Subcutaneous abdominal adipose tissue (tissue), 5 donors: ENCODE measurements at regions not wholly inside any gene's neighbourhood (a gene's known extent, or its start where the extent isn't known, plus 50 kb on each side); places are given as distances from the start of the nearest gene placed in this dataset.

Experiments used
- H3K27ac ChIP-seq: one replicate; pipeline ENCODE4 v1.7.0; 2013; ENCODE audit warnings: low read depth, mild to moderate bottlenecking, inconsistent platforms, low read length, moderate library complexity
- H3K27me3 ChIP-seq, 5 donors: one replicate each; pipeline ENCODE4 v1.7.0; 2013; ENCODE audit warnings: low read length in 5 of 5, inconsistent platforms in 1 of 5; ENCODE audit not compliant: control insufficient read depth in 5 of 5, insufficient read depth in 4 of 5
- H3K36me3 ChIP-seq, 5 donors: one replicate each; pipeline ENCODE4 v1.7.0; 2013; ENCODE audit warnings: low read length in 5 of 5; ENCODE audit not compliant: control insufficient read depth in 5 of 5, insufficient read depth in 5 of 5
- H3K4me1 ChIP-seq, 5 donors: one replicate each; pipeline ENCODE4 v1.7.0; 2013; ENCODE audit warnings: low read length in 5 of 5, mild to moderate bottlenecking in 3 of 5, moderate library complexity in 1 of 5; ENCODE audit not compliant: control insufficient read depth in 5 of 5, insufficient read depth in 5 of 5
- H3K4me3 ChIP-seq, 5 donors: one replicate each; pipeline ENCODE4 v1.7.0; 2013; ENCODE audit warnings: low read length in 5 of 5, low read depth in 1 of 5
- H3K9ac ChIP-seq, 5 donors: one replicate each; pipeline ENCODE4 v1.7.0; 2013; ENCODE audit warnings: low read length in 5 of 5, mild to moderate bottlenecking in 4 of 5, moderate library complexity in 3 of 5
- H3K9me3 ChIP-seq, 5 donors: one replicate each; pipeline ENCODE4 v1.7.0; 2013; ENCODE audit warnings: low read length in 5 of 5; ENCODE audit not compliant: control insufficient read depth in 5 of 5
- donor health status: healthy.
- donor health status: healthy.
- donor health status: healthy.
- donor health status: healthy.
- donor health status: healthy.

DNA sequence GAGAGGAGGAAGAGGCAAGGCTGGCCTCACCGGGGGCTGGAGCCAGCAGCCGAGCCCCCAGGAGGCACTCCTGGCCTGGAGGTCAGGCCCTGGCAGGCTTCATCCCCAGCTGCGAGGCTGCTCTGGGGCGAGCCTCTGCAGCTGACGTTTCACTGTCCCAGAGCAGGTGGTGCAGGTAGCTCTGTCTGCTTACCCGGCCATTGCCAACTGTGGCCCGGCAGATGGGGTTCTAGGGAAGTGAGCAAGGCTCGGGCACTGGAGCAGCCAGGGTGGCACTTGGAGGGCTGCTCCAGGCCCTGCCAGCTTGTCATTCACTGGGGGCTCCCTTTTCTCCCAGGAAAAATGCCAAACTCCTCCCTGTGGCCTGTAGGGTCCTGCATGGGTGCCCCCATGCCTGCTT lies 118.7 kb upstream of the ANO1 start:
- Histone ChIP-seq H3K27ac (no peak overlapping the region), H3K4me1 (peaks cover 0 to 11% (median 11%) of the 10 kb centered on the region in 5 donors), H3K36me3 (no peaks in the 10 kb centered on the region), H3K9ac (no peak overlapping the region), H3K27me3 (peaks cover 0 to 6% (median 0%) of the 10 kb centered on the region in 5 donors), H3K9me3 (peaks cover 0 to 12% (median 7%) of the 10 kb centered on the region in 5 donors), H3K4me3 (no peak overlapping the region)

DNA sequence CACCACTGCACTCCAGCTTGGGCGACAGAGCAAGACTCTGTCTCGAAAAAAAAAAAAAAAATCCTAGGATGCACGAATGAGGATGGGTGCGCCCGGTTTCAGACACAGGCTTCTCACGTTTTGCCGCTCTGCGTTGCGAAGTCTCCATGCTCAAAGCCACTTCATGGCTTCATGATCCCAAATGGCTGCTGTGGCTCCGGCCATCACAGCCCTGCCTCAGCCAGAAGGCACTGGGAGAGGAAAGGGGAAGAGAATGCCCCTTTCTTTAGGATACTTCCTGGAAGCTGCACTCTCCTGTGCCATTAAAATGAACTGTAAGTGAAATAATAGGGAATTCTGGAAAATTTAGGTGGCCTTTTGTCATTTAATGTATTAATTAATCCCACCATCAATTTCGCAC lies 116.4 kb upstream of the ANO1 start:
- Histone ChIP-seq H3K27ac (no peak overlapping the region), H3K27me3 (peaks cover 0 to 3% (median 0%) of the 10 kb centered on the region in 5 donors), H3K4me1 (peaks cover 0 to 13% (median 11%) of the 10 kb centered on the region in 5 donors), H3K9ac (no peak overlapping the region), H3K4me3 (no peak overlapping the region), H3K36me3 (no peaks in the 10 kb centered on the region), H3K9me3 (peaks cover 0 to 12% (median 7%) of the 10 kb centered on the region in 5 donors)

DNA sequence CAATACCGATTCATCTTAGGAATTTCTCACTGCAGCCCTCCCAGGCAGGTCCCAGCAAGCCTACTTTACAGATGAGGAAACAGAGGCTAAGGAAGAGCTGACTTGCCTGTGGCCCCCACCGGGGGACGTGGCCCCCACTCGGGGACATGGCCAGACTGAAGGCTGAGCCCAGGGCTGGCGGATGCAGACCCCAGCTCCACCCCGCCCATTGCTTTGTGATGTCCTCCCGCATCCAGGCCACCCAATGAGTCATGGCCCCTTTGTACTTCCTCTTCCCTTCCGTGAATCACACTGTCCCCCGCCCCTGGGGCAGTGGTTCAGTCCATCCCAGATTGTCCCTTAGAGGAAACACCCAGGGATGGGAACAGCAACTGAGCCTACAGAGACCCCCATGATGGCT lies 116.0 kb upstream of the ANO1 start:
- Histone ChIP-seq H3K9ac (no peak overlapping the region), H3K9me3 (peaks cover 0 to 12% (median 7%) of the 10 kb centered on the region in 5 donors), H3K36me3 (no peaks in the 10 kb centered on the region), H3K4me1 (peaks cover 0 to 13% (median 11%) of the 10 kb centered on the region in 5 donors), H3K4me3 (no peak overlapping the region), H3K27ac (no peak overlapping the region), H3K27me3 (no peaks in the 10 kb centered on the region)

GRCh38 chr11:69963533-69964246 lies 114.4 kb upstream of the ANO1 start:
- Histone ChIP-seq H3K9me3 (peaks cover 0 to 10% (median 7%) of the 10 kb centered on the region in 5 donors), H3K27me3 (no peaks in the 10 kb centered on the region), H3K4me3 (no peak overlapping the region), H3K36me3 (no peaks in the 10 kb centered on the region), H3K4me1 (peaks cover 1 to 28% (median 24%) of the 10 kb centered on the region in 5 donors), H3K9ac (no peak overlapping the region), H3K27ac (no peak overlapping the region)

- Histone ChIP-seq H3K4me1 (peaks cover 1 to 33% (median 29%) of the 10 kb centered on the region in 5 donors), H3K27me3 (no peaks in the 10 kb centered on the region), H3K9ac (no peak overlapping the region), H3K36me3 (no peaks in the 10 kb centered on the region), H3K9me3 (peaks cover 0 to 5% (median 1%) of the 10 kb centered on the region in 5 donors), H3K27ac (no peak overlapping the region), H3K4me3 (no peak overlapping the region)
Measured at GRCh38 chr11:69964247-69964643, 113.9 kb upstream of the ANO1 start.

DNA sequence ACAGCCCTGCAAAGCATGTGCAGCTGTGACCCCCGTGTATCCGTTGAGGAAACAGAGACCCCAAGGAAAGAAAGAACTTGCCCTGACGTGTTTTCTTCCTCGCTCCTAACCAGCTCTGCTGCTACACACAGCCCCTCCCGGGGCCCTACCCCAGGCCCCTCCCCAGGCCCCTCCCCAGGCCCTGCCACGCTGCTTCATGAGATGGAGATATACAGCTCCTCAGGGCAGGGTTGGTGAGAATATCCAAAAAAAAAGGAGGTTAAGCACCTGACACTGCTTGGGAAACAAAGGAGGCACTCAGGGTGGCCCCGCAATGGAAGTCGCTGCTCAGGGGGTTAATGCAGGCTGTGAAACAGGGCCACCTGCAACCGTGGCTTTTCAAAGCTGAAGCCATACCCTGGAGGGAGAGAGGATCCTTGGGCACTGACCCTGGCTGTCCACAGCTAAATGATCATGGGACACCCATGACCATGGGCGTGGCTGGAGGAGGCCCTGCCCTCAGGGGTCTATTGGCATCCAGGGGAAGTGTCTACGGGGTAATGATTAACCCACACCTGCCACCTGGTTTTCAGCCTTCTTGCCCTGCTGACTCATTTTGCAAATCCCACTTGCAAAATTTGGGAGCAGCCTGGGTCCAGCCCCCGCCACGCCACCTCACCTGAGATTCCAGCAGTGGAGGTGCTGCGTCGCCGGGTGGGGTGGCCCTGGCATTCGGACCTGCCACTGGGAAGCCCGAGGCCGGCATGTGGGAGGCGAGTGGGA lies 112.1 kb upstream of the ANO1 start:
- Histone ChIP-seq H3K4me1 (peaks cover 1 to 43% (median 34%) of the 10 kb centered on the region in 5 donors), H3K9me3 (peaks cover 0 to 6% (median 0%) of the 10 kb centered on the region in 5 donors), H3K36me3 (no peaks in the 10 kb centered on the region), H3K9ac (no peak overlapping the region), H3K27me3 (peaks cover 0 to 4% (median 0%) of the 10 kb centered on the region in 5 donors), H3K27ac (no peak overlapping the region), H3K4me3 (no peak overlapping the region)

- Histone ChIP-seq H3K27me3 (peaks cover 0 to 4% (median 0%) of the 10 kb centered on the region in 5 donors), H3K9me3 (peaks cover 0 to 6% (median 0%) of the 10 kb centered on the region in 5 donors), H3K36me3 (no peaks in the 10 kb centered on the region), H3K9ac (no peak overlapping the region), H3K27ac (no peak overlapping the region), H3K4me3 (no peak overlapping the region), H3K4me1 (peaks cover 1 to 43% (median 34%) of the 10 kb centered on the region in 5 donors)
Measured at GRCh38 chr11:69966583-69966835, 111.6 kb upstream of the ANO1 start.

DNA sequence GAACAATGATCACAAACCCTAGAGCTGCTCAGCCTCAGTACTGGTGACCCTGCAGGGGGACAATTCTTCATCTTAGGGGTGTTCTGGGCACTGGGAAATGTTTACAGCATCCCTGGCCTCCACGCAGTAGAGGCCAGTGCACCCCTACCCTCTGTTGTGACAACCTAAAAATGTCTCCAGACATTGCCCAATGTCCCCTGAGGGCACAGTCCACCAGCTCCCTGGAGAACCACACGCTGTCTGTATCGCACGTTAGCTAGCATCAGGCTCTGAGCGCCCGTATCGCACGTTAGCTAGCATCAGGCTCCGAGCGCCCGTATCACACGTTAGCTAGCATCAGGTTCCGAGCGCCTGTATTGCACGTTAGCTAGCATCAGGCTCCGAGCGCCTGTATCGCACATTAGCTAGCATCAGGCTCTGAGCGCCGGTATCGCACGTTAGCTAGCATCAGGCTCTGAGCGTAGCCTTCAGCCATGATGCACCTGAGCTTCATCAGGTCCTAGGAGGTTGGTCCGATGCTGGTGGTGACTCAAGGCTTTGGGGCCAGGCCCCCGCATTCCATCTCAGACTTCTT lies 111.1 kb upstream of the ANO1 start:
- peaks cover 1 to 43% (median 34%) of the 10 kb centered on the region in 5 donors for H3K4me1 ChIP-seq
- peaks cover 0 to 3% (median 0%) of the 10 kb centered on the region in 5 donors for H3K9me3 ChIP-seq
- no peaks in the 10 kb centered on the region for H3K36me3 ChIP-seq
- peaks cover 0 to 4% (median 0%) of the 10 kb centered on the region in 5 donors for H3K27me3 ChIP-seq
- no peak overlapping the region for H3K9ac ChIP-seq
- H3K4me3 ChIP-seq = no peak overlapping the region
- H3K27ac ChIP-seq = no peak overlapping the region

GRCh38 chr11:69967484-69967883 lies 110.6 kb upstream of the ANO1 start:
- no peak overlapping the region for H3K27ac ChIP-seq
- H3K4me1 ChIP-seq = peaks cover 1 to 43% (median 34%) of the 10 kb centered on the region in 5 donors
- no peak overlapping the region for H3K9ac ChIP-seq
- H3K4me3 ChIP-seq = no peak overlapping the region
- peaks cover 0 to 3% (median 0%) of the 10 kb centered on the region in 5 donors for H3K9me3 ChIP-seq
- H3K27me3 ChIP-seq = peaks cover 0 to 4% (median 0%) of the 10 kb centered on the region in 5 donors
- no peaks in the 10 kb centered on the region for H3K36me3 ChIP-seq
